ENCODE measurements at regions not wholly inside any gene's neighbourhood (a gene's known extent, or its start where the extent isn't known, plus 50 kb on each side); places are given as distances from the start of the nearest gene placed in this dataset.
"Not testable (repeated sequence)": the region's sequence is repeated elsewhere in the genome, so short reads cannot be mapped to it uniquely, and the experiment has no call there.

- Histone ChIP-seq H3K36me3 (ENCODE audit: control insufficient read depth, insufficient read depth, low read length) (no peaks in the 10 kb centered on the region), H3K9me3 (ENCODE audit: control insufficient read depth, low read length) (peaks cover 8% of the 10 kb centered on the region), H3K4me1 (ENCODE audit: control insufficient read depth, insufficient read depth, low read length) (no peaks in the 10 kb centered on the region), H3K27ac (ENCODE audit: insufficient read depth, low read depth, low read length, poor library complexity, severe bottlenecking) (no peak overlapping the region), H3K4me3 (ENCODE audit: insufficient read depth, low read depth, low read length) (no peak overlapping the region), H3K27me3 (ENCODE audit: control insufficient read depth, insufficient read depth, low read length, poor library complexity, severe bottlenecking) (no peaks in the 10 kb centered on the region)
- WGBS, 2 experiments, result 89 to 90% methylated on average over 6 of the region's 6 CpGs
Observed at GRCh38 chr15:60278879-60279278, 118.9 kb downstream of the ANXA2 start.

DNA sequence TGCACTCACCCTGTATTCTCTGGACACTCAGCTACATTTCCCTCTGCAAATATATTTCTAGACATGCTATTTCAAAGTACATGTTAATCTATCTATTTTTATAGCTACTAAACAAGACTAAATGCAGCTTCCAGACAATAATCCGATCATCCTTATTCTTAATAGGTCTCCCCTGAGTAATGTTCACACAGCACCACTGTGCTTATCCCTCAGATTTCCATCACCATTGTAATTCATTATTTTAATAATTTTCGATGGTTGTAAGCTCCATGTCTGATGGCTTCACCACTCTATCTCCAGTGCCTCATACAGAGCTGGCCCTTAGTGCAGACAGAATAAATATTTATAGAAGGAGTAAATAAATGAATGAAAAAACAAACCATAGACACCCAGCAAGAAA, 117.5 kb downstream of the ANXA2 start:
- no peaks in the 10 kb centered on the region for H3K4me1 ChIP-seq (ENCODE audit: control insufficient read depth, insufficient read depth, low read length)
- 85 to 96% methylated on average over 2 of the region's 2 CpGs for WGBS, 2 experiments
- peaks cover 5% of the 10 kb centered on the region for H3K9me3 ChIP-seq (ENCODE audit: control insufficient read depth, low read length)

DNA sequence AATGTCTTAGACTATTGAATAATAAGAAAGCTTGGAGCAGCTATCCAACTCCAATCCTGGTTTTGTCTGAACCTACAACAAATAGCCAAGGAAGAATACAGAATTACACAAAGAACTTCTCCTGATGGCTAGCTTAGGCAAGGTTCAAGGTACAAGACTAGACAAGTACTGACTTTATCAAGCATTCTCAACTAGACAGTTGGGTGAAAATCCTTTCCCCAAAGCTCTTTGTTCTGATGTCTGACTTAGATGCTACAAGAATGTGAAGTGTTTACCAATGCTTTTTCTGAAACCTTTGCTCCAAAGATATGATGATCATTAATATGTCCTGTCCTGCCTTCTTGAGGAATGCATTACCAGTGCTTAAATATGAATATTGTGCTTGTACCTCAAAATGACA, 113.8 kb downstream of the ANXA2 start:
- no peaks in the 10 kb centered on the region for H3K27me3 ChIP-seq (ENCODE audit: control insufficient read depth, insufficient read depth, low read length, poor library complexity, severe bottlenecking)
- H3K9me3 ChIP-seq (ENCODE audit: control insufficient read depth, low read length), result peaks cover 2% of the 10 kb centered on the region
- no peak overlapping the region for H3K27ac ChIP-seq (ENCODE audit: insufficient read depth, low read depth, low read length, poor library complexity, severe bottlenecking)
- H3K36me3 ChIP-seq (ENCODE audit: control insufficient read depth, insufficient read depth, low read length), result no peaks in the 10 kb centered on the region
- no peak overlapping the region for H3K4me3 ChIP-seq (ENCODE audit: insufficient read depth, low read depth, low read length)
- no peaks in the 10 kb centered on the region for H3K4me1 ChIP-seq (ENCODE audit: control insufficient read depth, insufficient read depth, low read length)

More for the DNA sequence above, 117.5 kb downstream of the ANXA2 start:
- Histone ChIP-seq H3K27me3 (ENCODE audit: control insufficient read depth, insufficient read depth, low read length, poor library complexity, severe bottlenecking) (no peaks in the 10 kb centered on the region), H3K27ac (ENCODE audit: insufficient read depth, low read depth, low read length, poor library complexity, severe bottlenecking) (no peak overlapping the region), H3K4me3 (ENCODE audit: insufficient read depth, low read depth, low read length) (no peak overlapping the region), H3K36me3 (ENCODE audit: control insufficient read depth, insufficient read depth, low read length) (no peaks in the 10 kb centered on the region)

DNA sequence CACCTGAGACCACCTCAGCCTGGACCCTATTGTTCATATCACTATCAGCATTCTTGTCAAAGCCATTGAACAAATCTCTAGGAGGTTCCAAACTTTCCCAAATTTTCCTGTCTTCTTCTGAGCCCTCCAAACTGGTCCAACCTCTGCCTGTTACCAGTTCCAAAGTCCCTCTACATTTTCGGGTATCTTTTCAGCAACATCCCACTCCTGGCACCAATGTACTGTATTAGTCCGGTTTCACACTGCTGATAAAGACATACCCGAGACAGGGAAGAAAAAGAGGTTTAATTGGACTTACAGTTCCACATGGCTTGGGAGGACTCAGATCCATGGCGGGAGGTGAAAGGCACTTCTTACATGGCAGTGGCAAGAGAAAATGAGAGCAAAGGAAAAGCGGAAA, 101.9 kb downstream of the ANXA2 start:
- not testable (repeated sequence) for H3K4me3 ChIP-seq (ENCODE audit: insufficient read depth, low read depth, low read length); H3K36me3 ChIP-seq (ENCODE audit: control insufficient read depth, insufficient read depth, low read length); H3K27ac ChIP-seq (ENCODE audit: insufficient read depth, low read depth, low read length, poor library complexity, severe bottlenecking); H3K9me3 ChIP-seq (ENCODE audit: control insufficient read depth, low read length); H3K4me1 ChIP-seq (ENCODE audit: control insufficient read depth, insufficient read depth, low read length); H3K27me3 ChIP-seq (ENCODE audit: control insufficient read depth, insufficient read depth, low read length, poor library complexity, severe bottlenecking)
- WGBS, 2 experiments, result 94 to 95% methylated on average over 5 of the region's 5 CpGs

- H3K27ac ChIP-seq (ENCODE audit: insufficient read depth, low read depth, low read length, poor library complexity, severe bottlenecking), result no peak overlapping the region
- no peaks in the 10 kb centered on the region for H3K27me3 ChIP-seq (ENCODE audit: control insufficient read depth, insufficient read depth, low read length, poor library complexity, severe bottlenecking)
- H3K4me1 ChIP-seq (ENCODE audit: control insufficient read depth, insufficient read depth, low read length), result no peaks in the 10 kb centered on the region
- WGBS, 2 experiments, result 95 to 97% methylated on average over 3 of the region's 3 CpGs
- H3K36me3 ChIP-seq (ENCODE audit: control insufficient read depth, insufficient read depth, low read length), result no peaks in the 10 kb centered on the region
- H3K9me3 ChIP-seq (ENCODE audit: control insufficient read depth, low read length), result no peaks in the 10 kb centered on the region
- no peak overlapping the region for H3K4me3 ChIP-seq (ENCODE audit: insufficient read depth, low read depth, low read length)
Observed at GRCh38 chr15:60297047-60297446, 100.7 kb downstream of the ANXA2 start.
